GM23248 (cell line): ENCODE measurements at regions not wholly inside any gene's neighbourhood (a gene's known extent, or its start where the extent isn't known, plus 50 kb on each side); places are given as distances from the start of the nearest gene placed in this dataset.

Experiments used
- EZH2 ChIP-seq: fragments of 200-600 bp; sonication (generic); IDR thresholded peaks from 2 replicates; pipeline ENCODE4 v1.6.1; 2018; ENCODE audit warnings: antibody characterized with exemption, mild to moderate bottlenecking; ENCODE audit not compliant: insufficient read depth, poor library complexity, severe bottlenecking
- EZH2phosphoT487 ChIP-seq: fragments of 200-600 bp; sonication (generic); IDR thresholded peaks from 2 replicates; pipeline ENCODE4 v1.6.1; 2018; ENCODE audit warnings: antibody characterized with exemption, moderate library complexity, mild to moderate bottlenecking, low read depth; ENCODE audit not compliant: insufficient read depth

DNA sequence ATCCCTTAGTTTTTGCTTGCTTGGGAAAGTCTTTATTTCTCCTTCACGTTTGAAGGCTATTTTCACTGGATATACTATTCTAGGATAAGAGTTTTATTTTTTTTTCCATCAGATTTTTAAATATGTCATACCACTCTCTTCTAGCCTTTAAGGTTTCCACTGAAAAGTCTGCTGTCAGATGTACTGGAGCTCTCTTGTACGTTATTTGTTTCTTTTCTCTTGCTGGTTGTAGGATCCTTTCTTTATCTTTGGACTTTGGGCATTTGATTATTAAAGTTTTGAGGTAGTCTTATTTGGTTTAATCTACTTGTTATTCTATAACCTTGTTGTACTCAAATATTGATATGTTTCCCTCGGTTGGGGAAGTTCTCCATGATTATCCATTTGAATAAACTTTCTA lies 848.4 kb upstream of the COX7C start:
- no peak for TF ChIP-seq EZH2phosphoT487
- no peak for TF ChIP-seq EZH2
